ENCODE measurements at regions not wholly inside any gene's neighbourhood (a gene's known extent, or its start where the extent isn't known, plus 50 kb on each side); places are given as distances from the start of the nearest gene placed in this dataset.

DNA sequence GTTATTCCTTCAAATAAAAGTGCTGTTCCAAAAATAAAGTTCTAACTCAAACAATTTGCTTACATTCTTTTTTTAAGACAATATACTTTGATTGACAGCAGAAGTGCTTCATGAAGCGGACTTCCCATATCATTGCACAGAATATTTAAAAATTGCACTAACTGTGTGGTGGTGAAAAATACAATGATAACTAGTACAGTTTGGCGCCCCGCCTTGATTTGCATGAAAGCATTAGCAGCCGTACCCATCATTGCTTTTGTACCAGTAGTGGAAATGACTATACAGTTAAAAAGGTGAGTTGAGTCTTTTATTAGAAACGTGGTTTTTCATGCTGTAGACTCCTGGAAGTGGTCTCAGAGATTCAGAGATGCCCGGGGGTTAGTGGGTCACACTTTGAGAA lies 69.5 kb upstream of the MAP3K1 start:
- no peak for ATAC-seq
- ChIA-PET POLR2A (no interaction called here), CTCF (ENCODE audit: low intra/inter-chr PET ratio, low total read pairs) (no interaction called here)
- Histone ChIP-seq H3K4me3 (replicated peaks in 1 of 3; ENCODE audit: insufficient read depth in 1 of 3, low read depth in 2 of 3, low read length in 3 of 3) (no peak overlapping the region), H3K36me3 (replicated peaks in 1 of 2; ENCODE audit: control insufficient read depth in 1 of 2, insufficient read depth in 2 of 2, low read length in 2 of 2) (no peaks in the 10 kb centered on the region), H3K27me3 (ENCODE audit: control insufficient read depth in 1 of 2, insufficient read depth in 2 of 2, low read length in 2 of 2) (no peaks in the 10 kb centered on the region), H3K4me2 (ENCODE audit: low read depth, low read length) (no peak overlapping the region), H3K9ac (ENCODE audit: insufficient read depth, low read depth, low read length) (no peak overlapping the region), H3K79me2 (ENCODE audit: insufficient read depth, low read length) (no peaks in the 10 kb centered on the region), H2AFZ (ENCODE audit: low read length) (no peak overlapping the region), H4K20me1 (ENCODE audit: insufficient read depth, low read length) (no peaks in the 10 kb centered on the region), H3K4me1 (ENCODE audit: insufficient read depth, low read length) (no peaks in the 10 kb centered on the region), H3K9me3 (ENCODE audit: low read length) (no peaks in the 10 kb centered on the region), H3K27ac (ENCODE audit: extremely low read length, insufficient read depth, low read length) (no peak overlapping the region)
- in situ Hi-C loops (cut with HindIII; ENCODE audit: extremely low pct_ligation_motif_present, low pct_unique_long_range_greater_than_20kb): no loop called here
- WGBS (ENCODE audit: low lambda C conversion rate): 54% methylated on average over 6 of the region's 6 CpGs
- no peak for DNase-seq (ENCODE audit: low spot score)
- TF ChIP-seq, protein P1, sequence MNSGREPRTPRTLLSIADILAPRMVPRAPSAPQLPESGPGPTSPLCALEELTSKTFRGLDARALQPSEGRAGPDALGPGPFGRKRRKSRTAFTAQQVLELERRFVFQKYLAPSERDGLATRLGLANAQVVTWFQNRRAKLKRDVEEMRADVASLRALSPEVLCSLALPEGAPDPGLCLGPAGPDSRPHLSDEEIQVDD (CRISPR knock-in tag; IDR thresholded peaks at IDR 0.05; ENCODE audit: borderline replicate concordance): no peak
- TF ChIP-seq ZNF574 (CRISPR knock-in tag; IDR thresholded peaks at IDR 0.05): no peak
- TF ChIP-seq KLF16 (CRISPR knock-in tag; IDR thresholded peaks at IDR 0.05): no peak
- no peak for TF ChIP-seq KMT2A (CRISPR knock-in tag; IDR thresholded peaks at IDR 0.05)
- TF ChIP-seq MXI1 (IDR thresholded peaks at IDR 0.05; ENCODE audit: borderline replicate concordance, low read depth, low read length): no peak
- TF ChIP-seq MEIS1 (CRISPR knock-in tag; IDR thresholded peaks at IDR 0.05; ENCODE audit: borderline replicate concordance): no peak
- TF ChIP-seq MAZ (IDR thresholded peaks at IDR 0.05; ENCODE audit: borderline replicate concordance, low read depth, low read length): no peak
- TF ChIP-seq MAZ (CRISPR knock-in tag; IDR thresholded peaks at IDR 0.05; ENCODE audit: low read depth): no peak
- TF ChIP-seq, protein P2, sequence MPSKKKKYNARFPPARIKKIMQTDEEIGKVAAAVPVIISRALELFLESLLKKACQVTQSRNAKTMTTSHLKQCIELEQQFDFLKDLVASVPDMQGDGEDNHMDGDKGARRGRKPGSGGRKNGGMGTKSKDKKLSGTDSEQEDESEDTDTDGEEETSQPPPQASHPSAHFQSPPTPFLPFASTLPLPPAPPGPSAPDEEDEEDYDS (CRISPR knock-in tag; IDR thresholded peaks at IDR 0.05): no peak
- no peak for TF ChIP-seq SMC3 (IDR thresholded peaks at IDR 0.05; ENCODE audit: low read length)
- no TSS peak for BruUV-seq (replicated peaks)
- no peak for FAIRE-seq
- intact Hi-C loops (cut with micrococcal nuclease; ENCODE audit: unreplicated experiment): no loop called here

All from HepG2 (cell line).